ENCODE measurements at regions not wholly inside any gene's neighbourhood (a gene's known extent, or its start where the extent isn't known, plus 50 kb on each side); places are given as distances from the start of the nearest gene placed in this dataset.

GRCh38 chr14:37729218-37729617, 133.8 kb downstream of the TTC6 start:
- Mint-ChIP-seq H3K4me3 (no peak overlapping the region), H3K4me1 (no peaks in the 10 kb centered on the region), H3K36me3 (no peaks in the 10 kb centered on the region), H3K27me3 (ENCODE audit: low read depth) (no peaks in the 10 kb centered on the region; the same call in 1 of the 2 replicates), H3K27ac (no peak overlapping the region), H3K9me3 (no peaks in the 10 kb centered on the region)
- TF ChIP-seq PRRX2 (CRISPR knock-in tag; IDR thresholded peaks at IDR 0.05) (no peak), ZNF423 (CRISPR knock-in tag; IDR thresholded peaks at IDR 0.05) (no peak), TCF7 (CRISPR knock-in tag; IDR thresholded peaks at IDR 0.05; ENCODE audit: low read depth) (no peak), GABPB1 (CRISPR knock-in tag; IDR thresholded peaks at IDR 0.05) (no peak), ATF6 (CRISPR knock-in tag; IDR thresholded peaks at IDR 0.05) (no peak), ZNF425 (CRISPR knock-in tag; conservative IDR thresholded peaks at IDR 0.05) (no peak), ZNF671 (CRISPR knock-in tag; IDR thresholded peaks at IDR 0.05) (no peak), TEAD4 (CRISPR knock-in tag; IDR thresholded peaks at IDR 0.05) (no peak), MXD4 (CRISPR knock-in tag; IDR thresholded peaks at IDR 0.05; ENCODE audit: borderline replicate concordance) (no peak)
- TF ChIP-seq, protein P1, sequence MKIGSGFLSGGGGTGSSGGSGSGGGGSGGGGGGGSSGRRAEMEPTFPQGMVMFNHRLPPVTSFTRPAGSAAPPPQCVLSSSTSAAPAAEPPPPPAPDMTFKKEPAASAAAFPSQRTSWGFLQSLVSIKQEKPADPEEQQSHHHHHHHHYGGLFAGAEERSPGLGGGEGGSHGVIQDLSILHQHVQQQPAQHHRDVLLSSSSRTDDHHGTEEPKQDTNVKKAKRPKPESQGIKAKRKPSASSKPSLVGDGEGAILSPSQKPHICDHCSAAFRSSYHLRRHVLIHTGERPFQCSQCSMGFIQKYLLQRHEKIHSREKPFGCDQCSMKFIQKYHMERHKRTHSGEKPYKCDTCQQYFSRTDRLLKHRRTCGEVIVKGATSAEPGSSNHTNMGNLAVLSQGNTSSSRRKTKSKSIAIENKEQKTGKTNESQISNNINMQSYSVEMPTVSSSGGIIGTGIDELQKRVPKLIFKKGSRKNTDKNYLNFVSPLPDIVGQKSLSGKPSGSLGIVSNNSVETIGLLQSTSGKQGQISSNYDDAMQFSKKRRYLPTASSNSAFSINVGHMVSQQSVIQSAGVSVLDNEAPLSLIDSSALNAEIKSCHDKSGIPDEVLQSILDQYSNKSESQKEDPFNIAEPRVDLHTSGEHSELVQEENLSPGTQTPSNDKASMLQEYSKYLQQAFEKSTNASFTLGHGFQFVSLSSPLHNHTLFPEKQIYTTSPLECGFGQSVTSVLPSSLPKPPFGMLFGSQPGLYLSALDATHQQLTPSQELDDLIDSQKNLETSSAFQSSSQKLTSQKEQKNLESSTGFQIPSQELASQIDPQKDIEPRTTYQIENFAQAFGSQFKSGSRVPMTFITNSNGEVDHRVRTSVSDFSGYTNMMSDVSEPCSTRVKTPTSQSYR (CRISPR knock-in tag; IDR thresholded peaks at IDR 0.05) = no peak
- TF ChIP-seq, protein P2, sequence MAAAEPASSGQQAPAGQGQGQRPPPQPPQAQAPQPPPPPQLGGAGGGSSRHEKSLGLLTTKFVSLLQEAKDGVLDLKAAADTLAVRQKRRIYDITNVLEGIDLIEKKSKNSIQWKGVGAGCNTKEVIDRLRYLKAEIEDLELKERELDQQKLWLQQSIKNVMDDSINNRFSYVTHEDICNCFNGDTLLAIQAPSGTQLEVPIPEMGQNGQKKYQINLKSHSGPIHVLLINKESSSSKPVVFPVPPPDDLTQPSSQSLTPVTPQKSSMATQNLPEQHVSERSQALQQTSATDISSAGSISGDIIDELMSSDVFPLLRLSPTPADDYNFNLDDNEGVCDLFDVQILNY (CRISPR knock-in tag; IDR thresholded peaks at IDR 0.05) = no peak
- TF ChIP-seq, protein P3, sequence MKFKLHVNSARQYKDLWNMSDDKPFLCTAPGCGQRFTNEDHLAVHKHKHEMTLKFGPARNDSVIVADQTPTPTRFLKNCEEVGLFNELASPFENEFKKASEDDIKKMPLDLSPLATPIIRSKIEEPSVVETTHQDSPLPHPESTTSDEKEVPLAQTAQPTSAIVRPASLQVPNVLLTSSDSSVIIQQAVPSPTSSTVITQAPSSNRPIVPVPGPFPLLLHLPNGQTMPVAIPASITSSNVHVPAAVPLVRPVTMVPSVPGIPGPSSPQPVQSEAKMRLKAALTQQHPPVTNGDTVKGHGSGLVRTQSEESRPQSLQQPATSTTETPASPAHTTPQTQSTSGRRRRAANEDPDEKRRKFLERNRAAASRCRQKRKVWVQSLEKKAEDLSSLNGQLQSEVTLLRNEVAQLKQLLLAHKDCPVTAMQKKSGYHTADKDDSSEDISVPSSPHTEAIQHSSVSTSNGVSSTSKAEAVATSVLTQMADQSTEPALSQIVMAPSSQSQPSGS (CRISPR knock-in tag; IDR thresholded peaks at IDR 0.05; ENCODE audit: borderline replicate concordance, low read depth) = no peak
- TF ChIP-seq, protein P4, sequence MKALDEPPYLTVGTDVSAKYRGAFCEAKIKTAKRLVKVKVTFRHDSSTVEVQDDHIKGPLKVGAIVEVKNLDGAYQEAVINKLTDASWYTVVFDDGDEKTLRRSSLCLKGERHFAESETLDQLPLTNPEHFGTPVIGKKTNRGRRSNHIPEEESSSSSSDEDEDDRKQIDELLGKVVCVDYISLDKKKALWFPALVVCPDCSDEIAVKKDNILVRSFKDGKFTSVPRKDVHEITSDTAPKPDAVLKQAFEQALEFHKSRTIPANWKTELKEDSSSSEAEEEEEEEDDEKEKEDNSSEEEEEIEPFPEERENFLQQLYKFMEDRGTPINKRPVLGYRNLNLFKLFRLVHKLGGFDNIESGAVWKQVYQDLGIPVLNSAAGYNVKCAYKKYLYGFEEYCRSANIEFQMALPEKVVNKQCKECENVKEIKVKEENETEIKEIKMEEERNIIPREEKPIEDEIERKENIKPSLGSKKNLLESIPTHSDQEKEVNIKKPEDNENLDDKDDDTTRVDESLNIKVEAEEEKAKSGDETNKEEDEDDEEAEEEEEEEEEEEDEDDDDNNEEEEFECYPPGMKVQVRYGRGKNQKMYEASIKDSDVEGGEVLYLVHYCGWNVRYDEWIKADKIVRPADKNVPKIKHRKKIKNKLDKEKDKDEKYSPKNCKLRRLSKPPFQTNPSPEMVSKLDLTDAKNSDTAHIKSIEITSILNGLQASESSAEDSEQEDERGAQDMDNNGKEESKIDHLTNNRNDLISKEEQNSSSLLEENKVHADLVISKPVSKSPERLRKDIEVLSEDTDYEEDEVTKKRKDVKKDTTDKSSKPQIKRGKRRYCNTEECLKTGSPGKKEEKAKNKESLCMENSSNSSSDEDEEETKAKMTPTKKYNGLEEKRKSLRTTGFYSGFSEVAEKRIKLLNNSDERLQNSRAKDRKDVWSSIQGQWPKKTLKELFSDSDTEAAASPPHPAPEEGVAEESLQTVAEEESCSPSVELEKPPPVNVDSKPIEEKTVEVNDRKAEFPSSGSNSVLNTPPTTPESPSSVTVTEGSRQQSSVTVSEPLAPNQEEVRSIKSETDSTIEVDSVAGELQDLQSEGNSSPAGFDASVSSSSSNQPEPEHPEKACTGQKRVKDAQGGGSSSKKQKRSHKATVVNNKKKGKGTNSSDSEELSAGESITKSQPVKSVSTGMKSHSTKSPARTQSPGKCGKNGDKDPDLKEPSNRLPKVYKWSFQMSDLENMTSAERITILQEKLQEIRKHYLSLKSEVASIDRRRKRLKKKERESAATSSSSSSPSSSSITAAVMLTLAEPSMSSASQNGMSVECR (CRISPR knock-in tag; IDR thresholded peaks at IDR 0.05; ENCODE audit: borderline replicate concordance) = no peak
- DNase-seq (ENCODE audit: low spot score) (no peak), ATAC-seq (no peak)
- POLR2A ChIA-PET = no interaction called here
- CTCF ChIA-PET = no interaction called here

Data from WTC11 (cell line).